PFSK-1 (cell line): ENCODE measurements at regions not wholly inside any gene's neighbourhood (a gene's known extent, or its start where the extent isn't known, plus 50 kb on each side); places are given as distances from the start of the nearest gene placed in this dataset.

Source experiments
- FOXP2 ChIP-seq: optimal IDR thresholded peaks from 2 replicates; pipeline ENCODE3; 2011; ENCODE audit warnings: borderline replicate concordance, control low read depth, inconsistent platforms; ENCODE audit not compliant: insufficient read depth; ENCODE audit errors: extremely low read length, extremely low read depth
- POLR2AphosphoS5 ChIP-seq: IDR thresholded peaks from 2 replicates; pipeline ENCODE4 v1.6.1; 2012; ENCODE audit warnings: low read depth, mild to moderate bottlenecking, control low read depth, low read length, moderate library complexity
- SIN3A ChIP-seq: IDR thresholded peaks from 2 replicates; pipeline ENCODE4 v1.6.1; 2012; ENCODE audit warnings: mild to moderate bottlenecking, low read length, moderate library complexity, borderline replicate concordance; ENCODE audit not compliant: insufficient read depth
- TAF1 ChIP-seq: IDR thresholded peaks from 2 replicates; pipeline ENCODE4 v1.6.1; 2012; ENCODE audit warnings: low read length, control low read depth, borderline replicate concordance; ENCODE audit not compliant: insufficient read depth
- TF ChIP-seq, protein P1 (sequence below), 2 experiments: IDR thresholded peaks; 2 replicates each; pipeline versions ENCODE4 v1.6.1 to v1.8.0; 2011 to 2012; ENCODE audit warnings: low read depth in 2 of 2, low read length in 2 of 2, control low read depth in 1 of 2, inconsistent platforms in 1 of 2, mild to moderate bottlenecking in 1 of 2, moderate library complexity in 1 of 2; ENCODE audit not compliant: insufficient read depth in 1 of 2

DNA sequence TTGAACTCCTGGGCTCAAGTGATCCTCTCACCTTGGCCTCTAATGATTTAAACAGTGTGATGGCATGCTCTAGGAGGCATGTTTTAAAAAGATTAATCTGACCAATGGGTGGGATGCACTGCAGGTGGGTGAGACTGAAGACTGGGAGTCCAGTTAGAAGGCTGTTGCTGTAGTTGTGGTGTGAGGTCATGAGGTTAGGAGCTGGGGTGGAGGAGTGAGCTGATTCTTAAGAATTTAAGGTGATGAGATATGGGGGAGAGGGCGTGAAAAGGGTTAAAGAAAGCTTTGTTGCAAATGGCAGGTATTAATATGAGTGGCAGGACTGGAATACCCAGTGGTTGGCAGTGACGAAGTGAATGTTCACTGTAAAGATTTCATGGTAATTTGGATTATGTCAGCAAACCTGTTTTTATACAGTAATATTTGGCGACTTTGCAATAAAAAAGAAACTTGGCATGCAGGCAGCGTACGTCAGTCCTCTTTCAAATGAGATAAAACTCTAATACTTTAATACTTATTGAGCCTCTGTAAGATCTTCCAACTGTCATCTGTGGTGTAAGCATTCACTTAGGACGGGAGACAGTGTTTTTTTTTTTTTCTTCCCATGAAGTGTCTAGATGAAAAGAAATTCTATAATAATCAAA is 72.8 kb upstream of the MTPN start:
- TF ChIP-seq POLR2AphosphoS5 (no peak), FOXP2 (no peak), TAF1 (no peak), SIN3A (no peak)
- TF ChIP-seq, protein P1, sequence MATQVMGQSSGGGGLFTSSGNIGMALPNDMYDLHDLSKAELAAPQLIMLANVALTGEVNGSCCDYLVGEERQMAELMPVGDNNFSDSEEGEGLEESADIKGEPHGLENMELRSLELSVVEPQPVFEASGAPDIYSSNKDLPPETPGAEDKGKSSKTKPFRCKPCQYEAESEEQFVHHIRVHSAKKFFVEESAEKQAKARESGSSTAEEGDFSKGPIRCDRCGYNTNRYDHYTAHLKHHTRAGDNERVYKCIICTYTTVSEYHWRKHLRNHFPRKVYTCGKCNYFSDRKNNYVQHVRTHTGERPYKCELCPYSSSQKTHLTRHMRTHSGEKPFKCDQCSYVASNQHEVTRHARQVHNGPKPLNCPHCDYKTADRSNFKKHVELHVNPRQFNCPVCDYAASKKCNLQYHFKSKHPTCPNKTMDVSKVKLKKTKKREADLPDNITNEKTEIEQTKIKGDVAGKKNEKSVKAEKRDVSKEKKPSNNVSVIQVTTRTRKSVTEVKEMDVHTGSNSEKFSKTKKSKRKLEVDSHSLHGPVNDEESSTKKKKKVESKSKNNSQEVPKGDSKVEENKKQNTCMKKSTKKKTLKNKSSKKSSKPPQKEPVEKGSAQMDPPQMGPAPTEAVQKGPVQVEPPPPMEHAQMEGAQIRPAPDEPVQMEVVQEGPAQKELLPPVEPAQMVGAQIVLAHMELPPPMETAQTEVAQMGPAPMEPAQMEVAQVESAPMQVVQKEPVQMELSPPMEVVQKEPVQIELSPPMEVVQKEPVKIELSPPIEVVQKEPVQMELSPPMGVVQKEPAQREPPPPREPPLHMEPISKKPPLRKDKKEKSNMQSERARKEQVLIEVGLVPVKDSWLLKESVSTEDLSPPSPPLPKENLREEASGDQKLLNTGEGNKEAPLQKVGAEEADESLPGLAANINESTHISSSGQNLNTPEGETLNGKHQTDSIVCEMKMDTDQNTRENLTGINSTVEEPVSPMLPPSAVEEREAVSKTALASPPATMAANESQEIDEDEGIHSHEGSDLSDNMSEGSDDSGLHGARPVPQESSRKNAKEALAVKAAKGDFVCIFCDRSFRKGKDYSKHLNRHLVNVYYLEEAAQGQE (IDR thresholded peaks at IDR 0.05; ENCODE audit: insufficient read depth in 1 of 2, low read depth in 2 of 2, low read length in 2 of 2) = no peak

DNA sequence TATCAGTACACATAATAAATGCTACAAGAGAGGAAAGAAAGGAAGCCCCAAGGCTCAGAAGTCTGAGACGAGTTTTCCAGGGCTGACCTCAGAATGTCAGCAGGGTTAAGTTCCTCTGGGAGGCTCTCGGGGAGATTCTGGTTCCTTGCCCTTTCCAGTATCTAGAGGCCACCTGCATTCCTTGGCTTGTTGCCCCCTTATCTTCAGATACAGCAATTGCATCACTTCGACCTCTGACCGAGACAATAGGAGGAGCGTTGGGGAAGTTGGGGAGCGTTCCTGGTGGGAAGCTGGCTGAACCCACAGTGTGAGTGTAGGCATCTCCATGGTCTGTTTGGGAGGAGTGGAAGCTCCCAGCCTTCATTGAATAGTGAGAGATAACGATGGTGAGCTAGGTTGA is 72.0 kb upstream of the MTPN start:
- TF ChIP-seq, protein P1 (IDR thresholded peaks at IDR 0.05; ENCODE audit: insufficient read depth in 1 of 2, low read depth in 2 of 2, low read length in 2 of 2) = no peak
- no peak for TF ChIP-seq TAF1
- TF ChIP-seq FOXP2 = no peak
- TF ChIP-seq SIN3A = no peak
- TF ChIP-seq POLR2AphosphoS5 = no peak

DNA sequence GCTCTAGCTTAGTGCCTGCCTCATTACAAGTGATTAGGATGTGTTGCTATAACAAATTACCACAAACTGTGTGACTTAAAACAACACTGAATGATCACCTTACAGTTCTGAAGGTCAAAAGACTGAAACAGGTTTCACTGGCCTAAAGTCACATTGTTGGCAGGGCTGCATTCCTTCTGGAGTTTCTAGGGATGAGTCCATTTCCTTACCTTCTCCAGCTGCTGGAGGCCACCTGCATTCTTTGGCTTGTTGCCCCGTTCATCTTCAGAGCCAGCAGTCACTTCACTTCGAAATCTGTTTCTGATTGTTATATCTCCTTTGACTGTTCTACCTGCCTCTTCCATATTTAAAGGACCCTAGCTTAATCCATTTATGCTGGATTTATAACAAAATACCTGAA is 69.4 kb upstream of the MTPN start:
- TF ChIP-seq TAF1 = no peak
- TF ChIP-seq, protein P1 (IDR thresholded peaks at IDR 0.05; ENCODE audit: insufficient read depth in 1 of 2, low read depth in 2 of 2, low read length in 2 of 2) = no peak
- TF ChIP-seq SIN3A = no peak
- TF ChIP-seq FOXP2 = no peak

DNA sequence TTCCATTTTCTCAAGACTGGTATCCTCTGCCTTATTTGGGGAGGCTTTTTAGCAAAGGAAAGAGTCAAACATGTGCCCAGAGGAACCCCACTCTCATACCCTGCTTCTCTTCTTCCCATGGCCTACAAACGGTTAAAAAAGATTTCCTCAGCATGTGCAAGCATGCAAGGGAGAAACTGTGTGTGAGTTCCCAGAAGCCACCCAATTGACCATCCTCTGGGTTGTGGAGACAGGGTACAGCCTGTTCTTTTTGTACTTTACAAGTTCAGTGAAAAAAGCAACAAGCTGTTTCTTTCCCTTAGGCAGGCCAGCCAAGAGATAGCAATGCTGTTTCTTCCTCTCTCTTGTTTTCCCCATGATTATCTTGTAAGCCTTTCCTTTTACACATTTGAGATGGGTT is 68.8 kb upstream of the MTPN start:
- no peak for TF ChIP-seq SIN3A
- TF ChIP-seq, protein P1 (IDR thresholded peaks at IDR 0.05; ENCODE audit: insufficient read depth in 1 of 2, low read depth in 2 of 2, low read length in 2 of 2) = no peak
- no peak for TF ChIP-seq TAF1
- TF ChIP-seq POLR2AphosphoS5 = no peak
- TF ChIP-seq FOXP2 = no peak

DNA sequence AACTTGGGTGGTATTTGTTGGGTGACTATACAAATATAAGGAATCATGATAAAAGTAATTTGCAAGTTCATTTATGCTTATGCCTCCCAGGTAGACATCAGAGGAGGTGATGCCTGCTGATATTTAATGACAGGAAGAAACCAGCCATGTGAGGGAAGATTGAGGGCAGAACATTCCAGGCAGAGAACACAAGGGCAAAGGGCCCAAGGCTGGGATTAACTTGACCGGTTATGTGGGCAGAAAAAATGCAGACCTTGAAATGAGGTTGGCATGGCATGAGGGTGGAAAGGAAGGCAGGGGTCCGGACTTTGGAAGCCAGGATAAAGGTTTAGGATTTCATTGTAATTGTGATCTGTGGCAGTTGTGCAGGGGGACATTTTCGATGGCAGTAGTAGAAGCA is 68.0 kb upstream of the MTPN start:
- TF ChIP-seq SIN3A = no peak
- TF ChIP-seq POLR2AphosphoS5 = no peak
- no peak for TF ChIP-seq FOXP2
- TF ChIP-seq, protein P1 (IDR thresholded peaks at IDR 0.05; ENCODE audit: insufficient read depth in 1 of 2, low read depth in 2 of 2, low read length in 2 of 2) = no peak
- TF ChIP-seq TAF1 = no peak
